ENCODE measurements at regions not wholly inside any gene's neighbourhood (a gene's known extent, or its start where the extent isn't known, plus 50 kb on each side); places are given as distances from the start of the nearest gene placed in this dataset.

GRCh38 chr1:75673885-75674284 is 50.6 kb upstream of the ACADM start:
- TF ChIP-seq JUN (IDR thresholded peaks at IDR 0.05) (no peak), HOXA7 (CRISPR knock-in tag; IDR thresholded peaks at IDR 0.05) (no peak), CEBPB (IDR thresholded peaks at IDR 0.05) (no peak), RARB (CRISPR knock-in tag; IDR thresholded peaks at IDR 0.05) (no peak), NR3C1 (IDR thresholded peaks at IDR 0.05) (no peak), CHD4 (IDR thresholded peaks at IDR 0.05; ENCODE audit: borderline replicate concordance) (no peak), EP300 (IDR thresholded peaks at IDR 0.05) (no peak), ZFP36 (IDR thresholded peaks at IDR 0.05; ENCODE audit: borderline replicate concordance, partially characterized antibody) (no peak), TFCP2L1 (CRISPR knock-in tag; IDR thresholded peaks at IDR 0.05) (no peak), HOXB5 (CRISPR knock-in tag; IDR thresholded peaks at IDR 0.05) (no peak), PHF8 (IDR thresholded peaks at IDR 0.05; ENCODE audit: borderline replicate concordance, low read depth) (no peak), RAD21 (conservative IDR thresholded peaks at IDR 0.05 in 1 of 2, IDR thresholded peaks at IDR 0.05 in 1 of 2) (no peak), CBX2 (IDR thresholded peaks at IDR 0.05; ENCODE audit: borderline replicate concordance, low read depth) (no peak), FOXS1 (CRISPR knock-in tag; IDR thresholded peaks at IDR 0.05) (no peak), HDAC2 (IDR thresholded peaks at IDR 0.05) (no peak), ZC3H11A (IDR thresholded peaks at IDR 0.05) (no peak)
- TF ChIP-seq, protein P1, sequence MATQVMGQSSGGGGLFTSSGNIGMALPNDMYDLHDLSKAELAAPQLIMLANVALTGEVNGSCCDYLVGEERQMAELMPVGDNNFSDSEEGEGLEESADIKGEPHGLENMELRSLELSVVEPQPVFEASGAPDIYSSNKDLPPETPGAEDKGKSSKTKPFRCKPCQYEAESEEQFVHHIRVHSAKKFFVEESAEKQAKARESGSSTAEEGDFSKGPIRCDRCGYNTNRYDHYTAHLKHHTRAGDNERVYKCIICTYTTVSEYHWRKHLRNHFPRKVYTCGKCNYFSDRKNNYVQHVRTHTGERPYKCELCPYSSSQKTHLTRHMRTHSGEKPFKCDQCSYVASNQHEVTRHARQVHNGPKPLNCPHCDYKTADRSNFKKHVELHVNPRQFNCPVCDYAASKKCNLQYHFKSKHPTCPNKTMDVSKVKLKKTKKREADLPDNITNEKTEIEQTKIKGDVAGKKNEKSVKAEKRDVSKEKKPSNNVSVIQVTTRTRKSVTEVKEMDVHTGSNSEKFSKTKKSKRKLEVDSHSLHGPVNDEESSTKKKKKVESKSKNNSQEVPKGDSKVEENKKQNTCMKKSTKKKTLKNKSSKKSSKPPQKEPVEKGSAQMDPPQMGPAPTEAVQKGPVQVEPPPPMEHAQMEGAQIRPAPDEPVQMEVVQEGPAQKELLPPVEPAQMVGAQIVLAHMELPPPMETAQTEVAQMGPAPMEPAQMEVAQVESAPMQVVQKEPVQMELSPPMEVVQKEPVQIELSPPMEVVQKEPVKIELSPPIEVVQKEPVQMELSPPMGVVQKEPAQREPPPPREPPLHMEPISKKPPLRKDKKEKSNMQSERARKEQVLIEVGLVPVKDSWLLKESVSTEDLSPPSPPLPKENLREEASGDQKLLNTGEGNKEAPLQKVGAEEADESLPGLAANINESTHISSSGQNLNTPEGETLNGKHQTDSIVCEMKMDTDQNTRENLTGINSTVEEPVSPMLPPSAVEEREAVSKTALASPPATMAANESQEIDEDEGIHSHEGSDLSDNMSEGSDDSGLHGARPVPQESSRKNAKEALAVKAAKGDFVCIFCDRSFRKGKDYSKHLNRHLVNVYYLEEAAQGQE (IDR thresholded peaks at IDR 0.05): no peak
- TF ChIP-seq, protein P2, sequence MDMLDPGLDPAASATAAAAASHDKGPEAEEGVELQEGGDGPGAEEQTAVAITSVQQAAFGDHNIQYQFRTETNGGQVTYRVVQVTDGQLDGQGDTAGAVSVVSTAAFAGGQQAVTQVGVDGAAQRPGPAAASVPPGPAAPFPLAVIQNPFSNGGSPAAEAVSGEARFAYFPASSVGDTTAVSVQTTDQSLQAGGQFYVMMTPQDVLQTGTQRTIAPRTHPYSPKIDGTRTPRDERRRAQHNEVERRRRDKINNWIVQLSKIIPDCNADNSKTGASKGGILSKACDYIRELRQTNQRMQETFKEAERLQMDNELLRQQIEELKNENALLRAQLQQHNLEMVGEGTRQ (IDR thresholded peaks at IDR 0.05): no peak
- TF ChIP-seq, protein P3, sequence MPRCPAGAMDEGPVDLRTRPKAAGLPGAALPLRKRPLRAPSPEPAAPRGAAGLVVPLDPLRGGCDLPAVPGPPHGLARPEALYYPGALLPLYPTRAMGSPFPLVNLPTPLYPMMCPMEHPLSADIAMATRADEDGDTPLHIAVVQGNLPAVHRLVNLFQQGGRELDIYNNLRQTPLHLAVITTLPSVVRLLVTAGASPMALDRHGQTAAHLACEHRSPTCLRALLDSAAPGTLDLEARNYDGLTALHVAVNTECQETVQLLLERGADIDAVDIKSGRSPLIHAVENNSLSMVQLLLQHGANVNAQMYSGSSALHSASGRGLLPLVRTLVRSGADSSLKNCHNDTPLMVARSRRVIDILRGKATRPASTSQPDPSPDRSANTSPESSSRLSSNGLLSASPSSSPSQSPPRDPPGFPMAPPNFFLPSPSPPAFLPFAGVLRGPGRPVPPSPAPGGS (IDR thresholded peaks at IDR 0.05): no peak
- FAIRE-seq (no peak), DNase-seq (ENCODE audit: low read depth in 1 of 2, low spot score in 1 of 2) (no peak), ATAC-seq (no peak)
- no peak overlapping the region for H3K4me3 ChIP-seq
- 0 out of 3 replicates have a peak, but pooled peaks cover 4% of the 10 kb centered on the region for H3K9me3 ChIP-seq
- H3K4me2 ChIP-seq: no peak overlapping the region
- POLR2A ChIA-PET: no interaction called here
- CTCF ChIA-PET: no interaction called here
- 0 out of 3 replicates have a peak, but pooled peaks cover 4% of the 10 kb centered on the region for H3K4me1 ChIP-seq
- H3K27ac ChIP-seq: no peak overlapping the region
- 92% methylated on average over 1 of the region's 1 CpG for WGBS (ENCODE audit: missing lambda C conversion rate)

All from A549 (cell line).